ENCODE measurements at regions not wholly inside any gene's neighbourhood (a gene's known extent, or its start where the extent isn't known, plus 50 kb on each side); places are given as distances from the start of the nearest gene placed in this dataset.

- DNase-seq = no peak
Measured at GRCh38 chr5:23064710-23065109, 211.6 kb upstream of the CDH12 start.

DNA sequence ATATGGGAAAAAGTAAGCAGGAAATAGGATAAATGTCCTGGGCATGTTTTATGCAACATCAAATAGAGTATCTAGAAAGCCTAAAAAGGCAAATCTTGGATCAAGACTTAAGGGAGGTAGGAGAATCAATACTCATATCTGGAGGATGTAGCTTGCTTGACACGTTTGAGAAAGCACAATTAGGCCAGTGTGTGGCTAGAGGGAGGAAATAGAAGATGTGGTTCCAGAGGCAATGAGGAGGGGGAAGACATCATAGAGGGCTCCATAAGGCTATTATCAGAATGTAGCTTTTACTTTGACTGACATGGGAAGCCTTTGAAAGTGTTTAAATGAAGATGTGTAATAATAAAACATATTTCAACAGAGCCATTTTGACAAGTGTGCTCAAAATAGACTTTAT lies 200.7 kb upstream of the CDH12 start:
- no peak for DNase-seq

DNA sequence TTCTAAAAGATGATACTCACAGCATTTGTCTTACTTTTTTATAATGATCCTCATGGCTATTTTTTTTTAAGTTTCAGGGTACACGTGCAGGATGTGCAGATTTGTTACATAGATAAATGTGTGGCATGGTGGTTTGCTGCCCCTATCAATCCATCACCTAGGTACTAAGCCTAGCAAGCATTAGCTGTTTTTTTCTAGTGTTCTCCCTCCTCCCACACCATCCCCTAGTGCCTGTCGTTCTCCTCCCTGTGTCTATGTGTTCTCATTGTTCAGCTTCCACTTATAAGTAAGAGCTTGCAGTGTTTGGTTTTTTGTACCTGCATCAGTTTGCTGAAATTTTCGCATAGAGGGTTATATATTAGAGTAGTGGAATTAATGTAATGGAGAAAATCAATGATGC lies 189.1 kb upstream of the CDH12 start:
- DNase-seq = no peak

DNA sequence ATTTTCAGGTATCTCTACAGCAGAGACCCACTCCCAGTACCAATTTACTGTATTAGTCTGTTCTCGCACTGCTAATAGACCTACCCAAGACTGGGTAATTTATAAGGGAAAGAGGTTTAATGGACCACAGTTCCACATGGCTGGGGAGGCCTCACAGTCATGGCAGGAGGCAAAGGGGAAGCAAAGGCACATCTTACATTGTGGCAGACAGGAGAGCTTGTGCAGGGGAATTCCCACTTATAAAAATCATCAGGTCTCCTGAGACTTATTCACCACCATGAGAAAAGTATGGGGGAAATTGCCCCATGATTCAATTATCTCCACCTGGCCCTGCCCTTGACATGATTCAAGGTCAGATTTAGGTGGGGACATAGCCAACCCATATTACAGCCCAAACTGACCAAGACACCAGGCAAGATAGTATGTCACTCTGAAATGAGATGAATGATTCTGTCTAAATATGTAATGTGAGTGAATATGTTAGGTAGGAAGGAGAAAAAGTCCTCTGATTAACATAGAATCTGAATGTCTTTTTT lies 182.5 kb upstream of the CDH12 start:
- no peak for DNase-seq

GRCh38 chr5:23033864-23034263 lies 180.7 kb upstream of the CDH12 start:
- no peak for DNase-seq

DNA sequence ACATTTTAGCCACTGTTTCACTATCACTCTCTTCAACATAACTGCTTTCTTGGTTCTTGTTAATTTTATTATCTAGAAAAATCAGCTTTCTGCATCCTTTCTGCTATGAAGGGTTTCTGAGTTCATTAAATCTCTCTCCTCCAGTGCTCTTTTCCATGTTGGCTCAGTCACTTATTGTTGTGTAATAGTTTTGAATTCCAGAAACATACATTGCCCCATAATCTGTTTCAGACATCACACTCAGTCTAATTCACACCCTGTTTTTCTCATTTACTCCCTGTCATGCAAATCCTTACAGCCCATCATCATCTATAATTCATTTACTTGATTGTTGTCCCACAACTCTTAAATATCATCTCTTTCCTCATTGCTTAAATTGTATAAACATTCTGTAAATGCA lies 176.1 kb upstream of the CDH12 start:
- no peak for DNase-seq

- DNase-seq = no peak
Measured at GRCh38 chr5:23028445-23029021, 175.4 kb upstream of the CDH12 start.

- no peak for DNase-seq
Measured at GRCh38 chr5:23027830-23028229, 174.7 kb upstream of the CDH12 start.

GRCh38 chr5:23027331-23027730 lies 174.2 kb upstream of the CDH12 start:
- DNase-seq = no peak

- no peak for DNase-seq
Measured at GRCh38 chr5:23026252-23027170, 173.4 kb upstream of the CDH12 start.

- no peak for DNase-seq
Measured at GRCh38 chr5:23025629-23026233, 172.6 kb upstream of the CDH12 start.

GRCh38 chr5:23024470-23024869 lies 171.3 kb upstream of the CDH12 start:
- DNase-seq = no peak

GRCh38 chr5:23014825-23015224 lies 161.7 kb upstream of the CDH12 start:
- DNase-seq = no peak

DNA sequence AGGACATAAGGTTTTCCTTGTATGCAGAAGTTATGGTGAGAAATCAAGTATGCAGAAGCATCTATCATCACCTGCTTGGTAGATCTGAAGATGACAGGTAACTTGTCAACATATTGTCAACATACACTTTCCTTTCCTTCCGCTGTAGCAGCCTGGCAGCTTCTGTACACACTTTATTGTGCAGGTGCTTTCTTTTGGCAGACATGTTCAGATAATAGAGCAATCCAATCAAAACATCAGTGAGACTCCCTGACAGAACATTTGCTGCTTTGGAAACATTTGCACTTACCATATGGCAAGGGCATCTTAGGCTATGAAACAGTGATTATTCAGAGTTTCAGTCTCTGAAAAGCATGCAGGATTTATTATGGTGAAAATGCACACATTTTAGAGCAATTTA lies 161.1 kb upstream of the CDH12 start:
- DNase-seq = no peak

DNA sequence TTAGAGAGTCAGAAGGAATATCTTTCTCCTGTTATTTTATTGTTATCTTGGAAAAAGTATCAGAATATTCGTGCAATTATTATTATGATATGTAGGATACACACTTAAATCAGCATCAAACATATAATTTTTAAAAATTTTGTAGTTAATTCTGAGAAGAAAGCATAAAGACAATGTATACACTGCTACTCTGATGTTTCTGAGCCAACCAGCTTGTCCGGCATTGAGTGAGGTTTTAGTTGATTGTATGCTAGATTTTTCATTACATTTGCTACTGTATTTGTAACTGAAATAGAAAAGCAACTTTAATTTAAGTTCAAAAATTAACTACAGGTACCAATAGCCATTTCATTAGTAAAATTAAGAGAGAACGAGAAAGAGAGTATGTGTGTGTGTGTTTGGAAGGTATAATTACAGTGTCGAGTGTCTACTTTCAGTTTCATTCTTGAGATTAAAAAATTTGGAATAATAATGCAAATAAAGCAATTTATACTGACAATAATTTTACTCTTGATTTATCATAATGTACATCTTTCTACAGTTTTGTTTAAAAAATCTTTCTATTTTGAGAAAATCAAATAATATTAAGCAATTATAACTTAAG lies 160.4 kb upstream of the CDH12 start:
- DNase-seq = no peak

- DNase-seq = no peak
Measured at GRCh38 chr5:23012842-23013241, 159.7 kb upstream of the CDH12 start.

- DNase-seq = no peak
Measured at GRCh38 chr5:23007762-23008161, 154.6 kb upstream of the CDH12 start.

GRCh38 chr5:23007236-23007635 lies 154.1 kb upstream of the CDH12 start:
- no peak for DNase-seq

- DNase-seq = no peak
Measured at GRCh38 chr5:23001120-23001519, 148.0 kb upstream of the CDH12 start.

DNA sequence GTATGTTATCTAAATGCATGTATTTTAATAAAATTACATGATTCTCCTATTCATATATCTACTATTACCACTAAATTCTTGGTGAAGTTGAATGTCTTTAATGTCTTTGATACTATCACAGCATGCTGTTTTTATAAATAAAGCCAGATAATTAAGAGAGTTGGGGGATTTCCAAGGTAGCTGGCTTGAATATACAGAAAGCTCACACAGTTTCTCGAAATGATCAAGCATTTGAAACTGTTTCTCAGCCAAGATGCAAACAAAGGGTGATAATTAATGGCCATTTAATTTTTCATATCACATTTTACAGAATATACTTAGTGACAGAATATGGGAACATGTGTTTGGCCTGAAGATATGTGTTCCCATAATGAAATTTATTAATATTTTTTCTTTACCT lies 145.6 kb upstream of the CDH12 start:
- no peak for DNase-seq

- no peak for DNase-seq
Measured at GRCh38 chr5:22998362-22998761, 145.2 kb upstream of the CDH12 start.

GRCh38 chr5:22988937-22989336 lies 135.8 kb upstream of the CDH12 start:
- DNase-seq = no peak

- no peak for DNase-seq
Measured at GRCh38 chr5:22986281-22986680, 133.1 kb upstream of the CDH12 start.

- no peak for DNase-seq
Measured at GRCh38 chr5:22985446-22985845, 132.3 kb upstream of the CDH12 start.
